ENCODE measurements at regions not wholly inside any gene's neighbourhood (a gene's known extent, or its start where the extent isn't known, plus 50 kb on each side); places are given as distances from the start of the nearest gene placed in this dataset.

DNA sequence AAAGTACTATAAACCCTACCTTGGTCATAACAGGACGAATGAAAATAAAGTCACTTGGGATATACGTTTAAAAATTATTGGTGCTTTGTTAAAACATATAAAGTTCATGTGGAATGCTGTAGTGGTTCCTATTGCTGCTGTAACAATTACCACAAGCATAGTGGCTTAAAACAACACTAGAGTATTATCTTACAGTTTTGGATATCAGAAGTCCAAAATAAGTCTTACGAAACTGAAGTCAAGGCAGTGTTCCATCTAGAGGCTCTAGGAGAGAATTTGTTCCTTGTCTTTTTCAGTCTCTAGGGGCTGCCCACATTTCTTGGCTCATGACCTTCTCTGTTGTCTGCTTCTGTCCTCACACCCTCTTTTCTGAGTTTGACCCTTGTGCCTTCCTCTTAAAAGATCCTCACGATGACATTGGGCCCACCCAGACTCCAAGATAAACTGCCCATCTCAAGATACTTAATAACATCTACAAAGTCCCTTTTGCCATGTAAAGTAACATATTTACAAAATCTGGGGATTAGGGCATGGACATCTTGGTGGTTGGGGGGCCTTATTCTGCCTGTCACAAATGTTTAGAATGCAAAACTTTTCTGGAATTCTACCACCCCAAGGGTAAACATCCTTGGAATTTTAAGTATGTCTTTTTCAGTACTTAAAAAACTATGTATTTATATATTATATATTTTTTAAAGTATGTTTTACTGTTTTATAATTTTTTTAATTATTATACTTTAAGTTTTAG, 178.1 kb downstream of the ETNK1 start (continued):
- no peak for TF ChIP-seq PRDM6 (tag by site-specific recombination; IDR thresholded peaks at IDR 0.05)
- no peak for TF ChIP-seq ZNF580 (tag by site-specific recombination; IDR thresholded peaks at IDR 0.05)

- TF ChIP-seq ZNF341 (tag by site-specific recombination; IDR thresholded peaks at IDR 0.05; ENCODE audit: low read depth) (no peak), ZNF670 (tag by site-specific recombination; IDR thresholded peaks at IDR 0.05; ENCODE audit: low read depth) (no peak), ZNF324 (tag by site-specific recombination; IDR thresholded peaks at IDR 0.05) (no peak), ZSCAN23 (tag by site-specific recombination; IDR thresholded peaks at IDR 0.05) (no peak), ZNF529 (tag by site-specific recombination; IDR thresholded peaks at IDR 0.05; ENCODE audit: insufficient replicate concordance) (no peak), SP7 (tag by site-specific recombination; IDR thresholded peaks at IDR 0.05) (no peak), ZFP69B (tag by site-specific recombination; IDR thresholded peaks at IDR 0.05) (no peak), ZNF155 (tag by site-specific recombination; IDR thresholded peaks at IDR 0.05) (no peak), GLI2 (tag by site-specific recombination; IDR thresholded peaks at IDR 0.05; ENCODE audit: borderline replicate concordance, low read depth) (no peak), ZNF677 (tag by site-specific recombination; IDR thresholded peaks at IDR 0.05) (no peak), ZNF214 (tag by site-specific recombination; IDR thresholded peaks at IDR 0.05; ENCODE audit: borderline replicate concordance) (no peak), ZNF394 (tag by site-specific recombination; IDR thresholded peaks at IDR 0.05; ENCODE audit: borderline replicate concordance) (no peak), ZNF76 (tag by site-specific recombination; IDR thresholded peaks at IDR 0.05; ENCODE audit: borderline replicate concordance, low read depth) (no peak), SP2 (tag by site-specific recombination; IDR thresholded peaks at IDR 0.05) (no peak), SP3 (tag by site-specific recombination; IDR thresholded peaks at IDR 0.05) (no peak), AEBP2 (tag by site-specific recombination; IDR thresholded peaks at IDR 0.05; ENCODE audit: borderline replicate concordance) (no peak)
- TF ChIP-seq, protein P1, sequence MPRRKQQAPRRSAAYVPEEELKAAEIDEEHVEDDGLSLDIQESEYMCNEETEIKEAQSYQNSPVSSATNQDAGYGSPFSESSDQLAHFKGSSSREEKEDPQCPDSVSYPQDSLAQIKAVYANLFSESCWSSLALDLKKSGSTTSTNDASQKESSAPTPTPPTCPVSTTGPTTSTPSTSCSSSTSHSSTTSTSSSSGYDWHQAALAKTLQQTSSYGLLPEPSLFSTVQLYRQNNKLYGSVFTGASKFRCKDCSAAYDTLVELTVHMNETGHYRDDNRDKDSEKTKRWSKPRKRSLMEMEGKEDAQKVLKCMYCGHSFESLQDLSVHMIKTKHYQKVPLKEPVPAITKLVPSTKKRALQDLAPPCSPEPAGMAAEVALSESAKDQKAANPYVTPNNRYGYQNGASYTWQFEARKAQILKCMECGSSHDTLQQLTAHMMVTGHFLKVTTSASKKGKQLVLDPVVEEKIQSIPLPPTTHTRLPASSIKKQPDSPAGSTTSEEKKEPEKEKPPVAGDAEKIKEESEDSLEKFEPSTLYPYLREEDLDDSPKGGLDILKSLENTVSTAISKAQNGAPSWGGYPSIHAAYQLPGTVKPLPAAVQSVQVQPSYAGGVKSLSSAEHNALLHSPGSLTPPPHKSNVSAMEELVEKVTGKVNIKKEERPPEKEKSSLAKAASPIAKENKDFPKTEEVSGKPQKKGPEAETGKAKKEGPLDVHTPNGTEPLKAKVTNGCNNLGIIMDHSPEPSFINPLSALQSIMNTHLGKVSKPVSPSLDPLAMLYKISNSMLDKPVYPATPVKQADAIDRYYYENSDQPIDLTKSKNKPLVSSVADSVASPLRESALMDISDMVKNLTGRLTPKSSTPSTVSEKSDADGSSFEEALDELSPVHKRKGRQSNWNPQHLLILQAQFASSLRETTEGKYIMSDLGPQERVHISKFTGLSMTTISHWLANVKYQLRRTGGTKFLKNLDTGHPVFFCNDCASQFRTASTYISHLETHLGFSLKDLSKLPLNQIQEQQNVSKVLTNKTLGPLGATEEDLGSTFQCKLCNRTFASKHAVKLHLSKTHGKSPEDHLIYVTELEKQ (tag by site-specific recombination; IDR thresholded peaks at IDR 0.05; ENCODE audit: borderline replicate concordance) = no peak
- Histone ChIP-seq H3K4me1 (ENCODE audit: control insufficient read depth, insufficient read depth, low read length) (no peaks in the 10 kb centered on the region), H3K27ac (ENCODE audit: extremely low read depth, low read depth, low read length) (no peak overlapping the region), H3K36me3 (ENCODE audit: control insufficient read depth in 2 of 2, insufficient read depth in 1 of 2, low read length in 2 of 2) (no peaks in the 10 kb centered on the region), H3K4me3 (ENCODE audit: low read depth, low read length) (no peak overlapping the region), H3K9me3 (ENCODE audit: control insufficient read depth, insufficient read depth, low read depth, low read length) (no peaks in the 10 kb centered on the region)
- CTCF ChIA-PET = no interaction called here
- POLR2A ChIA-PET = no interaction called here
These were observed 178.8 kb downstream of the ETNK1 start for GRCh38 chr12:22803725-22804124.
